Uterus (tissue), 2 donors: ENCODE measurements at regions not wholly inside any gene's neighbourhood (a gene's known extent, or its start where the extent isn't known, plus 50 kb on each side); places are given as distances from the start of the nearest gene placed in this dataset.

Experiments
- POLR2A ChIP-seq, 2 donors: fragments of 450-650 bp; IDR thresholded peaks; one replicate each; pipeline ENCODE4 v1.6.1; 2016; ENCODE audit warnings: antibody characterized with exemption in 2 of 2, mild to moderate bottlenecking in 1 of 2, moderate library complexity in 1 of 2
- TF ChIP-seq, protein P1 (sequence below), 4 experiments: fragments of 200-600 bp in 2 of 4; fragments of 450-650 bp in 2 of 4; sonication (generic) in 2 of 4; IDR thresholded peaks; one replicate each; pipeline ENCODE4 v1.5.1; 2016 to 2019; ENCODE audit warnings: antibody characterized with exemption in 4 of 4, mild to moderate bottlenecking in 2 of 4, moderate library complexity in 1 of 4

DNA sequence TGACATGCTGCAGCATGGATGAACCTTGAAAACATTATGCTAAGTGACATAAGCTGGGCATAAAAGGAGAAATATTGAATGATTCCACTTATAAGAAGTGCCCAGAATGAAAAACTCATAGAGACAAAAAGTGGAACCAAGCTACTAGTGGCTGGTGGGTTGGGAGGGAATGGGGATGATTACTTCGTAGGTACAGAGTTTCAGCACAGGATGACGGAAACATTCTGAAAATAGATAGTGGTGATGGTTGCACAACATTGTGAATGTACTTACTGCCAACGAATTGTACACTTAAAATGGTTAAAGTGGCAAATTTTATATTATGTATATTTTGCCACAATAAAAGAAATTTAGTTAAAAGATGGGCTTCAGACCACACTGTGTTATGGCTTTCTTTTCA, 93.6 kb downstream of the RPLP1 start:
- TF ChIP-seq, protein P1, sequence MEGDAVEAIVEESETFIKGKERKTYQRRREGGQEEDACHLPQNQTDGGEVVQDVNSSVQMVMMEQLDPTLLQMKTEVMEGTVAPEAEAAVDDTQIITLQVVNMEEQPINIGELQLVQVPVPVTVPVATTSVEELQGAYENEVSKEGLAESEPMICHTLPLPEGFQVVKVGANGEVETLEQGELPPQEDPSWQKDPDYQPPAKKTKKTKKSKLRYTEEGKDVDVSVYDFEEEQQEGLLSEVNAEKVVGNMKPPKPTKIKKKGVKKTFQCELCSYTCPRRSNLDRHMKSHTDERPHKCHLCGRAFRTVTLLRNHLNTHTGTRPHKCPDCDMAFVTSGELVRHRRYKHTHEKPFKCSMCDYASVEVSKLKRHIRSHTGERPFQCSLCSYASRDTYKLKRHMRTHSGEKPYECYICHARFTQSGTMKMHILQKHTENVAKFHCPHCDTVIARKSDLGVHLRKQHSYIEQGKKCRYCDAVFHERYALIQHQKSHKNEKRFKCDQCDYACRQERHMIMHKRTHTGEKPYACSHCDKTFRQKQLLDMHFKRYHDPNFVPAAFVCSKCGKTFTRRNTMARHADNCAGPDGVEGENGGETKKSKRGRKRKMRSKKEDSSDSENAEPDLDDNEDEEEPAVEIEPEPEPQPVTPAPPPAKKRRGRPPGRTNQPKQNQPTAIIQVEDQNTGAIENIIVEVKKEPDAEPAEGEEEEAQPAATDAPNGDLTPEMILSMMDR (IDR thresholded peaks at IDR 0.05) = no peak
- no peak for TF ChIP-seq POLR2A (IDR thresholded peaks at IDR 0.05)
